ENCODE measurements at regions not wholly inside any gene's neighbourhood (a gene's known extent, or its start where the extent isn't known, plus 50 kb on each side); places are given as distances from the start of the nearest gene placed in this dataset.

GRCh38 chrX:115494161-115494560 lies 66.8 kb upstream of the PLS3 start:
- no peak for DNase-seq

GRCh38 chrX:115499112-115499805 lies 61.7 kb upstream of the PLS3 start:
- no peak for DNase-seq

- no peak for DNase-seq
These were observed 57.9 kb upstream of the PLS3 start for GRCh38 chrX:115503099-115503498.

GRCh38 chrX:115504167-115504566 lies 56.8 kb upstream of the PLS3 start:
- no peak for DNase-seq
